ENCODE measurements at regions not wholly inside any gene's neighbourhood (a gene's known extent, or its start where the extent isn't known, plus 50 kb on each side); places are given as distances from the start of the nearest gene placed in this dataset.
"Not testable (repeated sequence)": the region's sequence is repeated elsewhere in the genome, so short reads cannot be mapped to it uniquely, and the experiment has no call there.

GRCh38 chr13:99681695-99682094, 180.4 kb downstream of the TM9SF2 start:
- H3K36me3 Mint-ChIP-seq (ENCODE audit: insufficient read depth, unreplicated experiment), result no peaks in the 10 kb centered on the region
- no peak for TF ChIP-seq CTCF (IDR thresholded peaks at IDR 0.05; ENCODE audit: unreplicated experiment)
- H3K4me3 Mint-ChIP-seq (ENCODE audit: unreplicated experiment), result no peak overlapping the region
- H3K27me3 Mint-ChIP-seq (ENCODE audit: insufficient read depth, unreplicated experiment), result no peaks in the 10 kb centered on the region
- DNase-seq (ENCODE audit: unreplicated experiment), result no peak
- peaks cover 10% of the 10 kb centered on the region for H3K4me1 Mint-ChIP-seq (ENCODE audit: insufficient read depth, unreplicated experiment)
- CTCF ChIA-PET, result interaction anchor here (0.5 to 0.8 kb wide), 3 partner anchors 20 to 1419 kb away, joined by 3 read pairs; no protein-coding TSS in a partner anchor
- intact Hi-C loops (cut with micrococcal nuclease), result no loop called here
- no peak overlapping the region for H3K27ac Mint-ChIP-seq (ENCODE audit: low read depth, unreplicated experiment)
- H3K9me3 Mint-ChIP-seq (ENCODE audit: unreplicated experiment), result no peaks in the 10 kb centered on the region
- BruUV-seq (replicated peaks), result no TSS peak
- POLR2A ChIA-PET, result no interaction called here

- H3K27ac Mint-ChIP-seq (ENCODE audit: low read depth, unreplicated experiment), result no peak overlapping the region
- no peak for TF ChIP-seq CTCF (IDR thresholded peaks at IDR 0.05; ENCODE audit: unreplicated experiment)
- peak; percentile 11 for DNase-seq (ENCODE audit: unreplicated experiment)
- H3K4me3 Mint-ChIP-seq (ENCODE audit: unreplicated experiment), result no peak overlapping the region
- H3K4me1 Mint-ChIP-seq (ENCODE audit: insufficient read depth, unreplicated experiment), result peaks cover 10% of the 10 kb centered on the region
- intact Hi-C loops (cut with micrococcal nuclease), result no loop called here
- no peaks in the 10 kb centered on the region for H3K27me3 Mint-ChIP-seq (ENCODE audit: insufficient read depth, unreplicated experiment)
- ChIA-PET CTCF (interaction anchor here (0.5 to 1.4 kb wide), 5 partner anchors 21 to 361 kb away, joined by 3 to 6 read pairs (median 3); no protein-coding TSS in a partner anchor), POLR2A (interaction anchor here (0.7 kb wide), 3 partner anchors 170 to 1603 kb away, joined by 3 to 4 read pairs (median 4); no protein-coding TSS in a partner anchor)
- H3K36me3 Mint-ChIP-seq (ENCODE audit: insufficient read depth, unreplicated experiment), result no peaks in the 10 kb centered on the region
- no TSS peak for BruUV-seq (replicated peaks)
- no peaks in the 10 kb centered on the region for H3K9me3 Mint-ChIP-seq (ENCODE audit: unreplicated experiment)
Measured at GRCh38 chr13:99677116-99677951, 176.1 kb downstream of the TM9SF2 start.

GRCh38 chr13:99671746-99672145, 170.5 kb downstream of the TM9SF2 start:
- no peak for DNase-seq (ENCODE audit: unreplicated experiment)
- intact Hi-C loops (cut with micrococcal nuclease), result no loop called here
- Mint-ChIP-seq H3K4me3 (ENCODE audit: unreplicated experiment) (no peak overlapping the region), H3K4me1 (ENCODE audit: insufficient read depth, unreplicated experiment) (no peaks in the 10 kb centered on the region), H3K9me3 (ENCODE audit: unreplicated experiment) (no peaks in the 10 kb centered on the region), H3K27me3 (ENCODE audit: insufficient read depth, unreplicated experiment) (no peaks in the 10 kb centered on the region), H3K36me3 (ENCODE audit: insufficient read depth, unreplicated experiment) (no peaks in the 10 kb centered on the region), H3K27ac (ENCODE audit: low read depth, unreplicated experiment) (no peak overlapping the region)
- ChIA-PET POLR2A (interaction anchor here (0.7 kb wide), 1 partner anchor 1422 kb away, joined by 3 read pairs; no protein-coding TSS in a partner anchor), CTCF (interaction anchor here (0.7 to 1.5 kb wide), 2 partner anchors 14 to 244 kb away, joined by 3 to 8 read pairs; no protein-coding TSS in a partner anchor)
- TF ChIP-seq CTCF (IDR thresholded peaks at IDR 0.05; ENCODE audit: unreplicated experiment), result no peak
- BruUV-seq (replicated peaks), result no TSS peak

- H3K4me3 Mint-ChIP-seq (ENCODE audit: unreplicated experiment); H3K36me3 Mint-ChIP-seq (ENCODE audit: insufficient read depth, unreplicated experiment); intact Hi-C loops (cut with micrococcal nuclease); H3K9me3 Mint-ChIP-seq (ENCODE audit: unreplicated experiment); POLR2A ChIA-PET; DNase-seq (ENCODE audit: unreplicated experiment); H3K4me1 Mint-ChIP-seq (ENCODE audit: insufficient read depth, unreplicated experiment); H3K27me3 Mint-ChIP-seq (ENCODE audit: insufficient read depth, unreplicated experiment); BruUV-seq (replicated peaks); H3K27ac Mint-ChIP-seq (ENCODE audit: low read depth, unreplicated experiment): not testable (repeated sequence)
- CTCF ChIA-PET, result interaction anchor here (0.7 to 5.4 kb wide), 4 partner anchors 13 to 247 kb away, joined by 4 to 31 read pairs (median 4); no protein-coding TSS in a partner anchor
Measured at GRCh38 chr13:99669096-99669495, 167.8 kb downstream of the TM9SF2 start.

Measured in MCF 10A (cell line).